ENCODE measurements at regions not wholly inside any gene's neighbourhood (a gene's known extent, or its start where the extent isn't known, plus 50 kb on each side); places are given as distances from the start of the nearest gene placed in this dataset.

DNA sequence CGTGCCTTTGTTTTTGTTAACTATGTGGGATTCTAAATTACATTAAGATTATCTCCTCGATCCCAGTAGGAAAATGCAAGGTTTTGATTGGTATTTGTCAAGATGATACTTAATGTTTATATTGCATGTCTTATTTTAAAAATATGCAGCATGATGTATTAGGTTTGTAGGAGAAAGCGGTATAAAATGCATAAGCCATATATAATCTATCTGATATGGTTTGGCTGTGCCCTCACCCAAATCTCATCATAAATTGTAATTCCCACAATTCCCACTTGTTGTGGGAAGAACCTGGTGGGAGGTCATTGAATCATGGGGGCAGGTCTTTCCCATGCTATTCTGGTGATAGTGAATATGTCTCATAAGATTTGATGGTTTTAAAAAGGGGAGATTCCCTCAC, 198.1 kb upstream of the NCAM2 start:
- TF ChIP-seq, protein P1, sequence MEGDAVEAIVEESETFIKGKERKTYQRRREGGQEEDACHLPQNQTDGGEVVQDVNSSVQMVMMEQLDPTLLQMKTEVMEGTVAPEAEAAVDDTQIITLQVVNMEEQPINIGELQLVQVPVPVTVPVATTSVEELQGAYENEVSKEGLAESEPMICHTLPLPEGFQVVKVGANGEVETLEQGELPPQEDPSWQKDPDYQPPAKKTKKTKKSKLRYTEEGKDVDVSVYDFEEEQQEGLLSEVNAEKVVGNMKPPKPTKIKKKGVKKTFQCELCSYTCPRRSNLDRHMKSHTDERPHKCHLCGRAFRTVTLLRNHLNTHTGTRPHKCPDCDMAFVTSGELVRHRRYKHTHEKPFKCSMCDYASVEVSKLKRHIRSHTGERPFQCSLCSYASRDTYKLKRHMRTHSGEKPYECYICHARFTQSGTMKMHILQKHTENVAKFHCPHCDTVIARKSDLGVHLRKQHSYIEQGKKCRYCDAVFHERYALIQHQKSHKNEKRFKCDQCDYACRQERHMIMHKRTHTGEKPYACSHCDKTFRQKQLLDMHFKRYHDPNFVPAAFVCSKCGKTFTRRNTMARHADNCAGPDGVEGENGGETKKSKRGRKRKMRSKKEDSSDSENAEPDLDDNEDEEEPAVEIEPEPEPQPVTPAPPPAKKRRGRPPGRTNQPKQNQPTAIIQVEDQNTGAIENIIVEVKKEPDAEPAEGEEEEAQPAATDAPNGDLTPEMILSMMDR (IDR thresholded peaks at IDR 0.05; ENCODE audit: unreplicated experiment), result no peak
- Mint-ChIP-seq H3K36me3 (ENCODE audit: insufficient read depth, unreplicated experiment) (peaks cover 4% of the 10 kb centered on the region), H3K4me1 (ENCODE audit: insufficient read depth, unreplicated experiment) (peaks cover 17% of the 10 kb centered on the region), H3K27ac (ENCODE audit: low read depth, unreplicated experiment) (no peak overlapping the region), H3K9me3 (ENCODE audit: unreplicated experiment) (peaks cover 5% of the 10 kb centered on the region), H3K27me3 (ENCODE audit: insufficient read depth, unreplicated experiment) (no peaks in the 10 kb centered on the region), H3K4me3 (ENCODE audit: unreplicated experiment) (no peak overlapping the region)
- POLR2A ChIA-PET, result no interaction called here
- CTCF ChIA-PET, result no interaction called here
- no TSS peak for BruUV-seq (replicated peaks)
- DNase-seq (ENCODE audit: unreplicated experiment), result no peak
- intact Hi-C loops (cut with micrococcal nuclease), result no loop called here

DNA sequence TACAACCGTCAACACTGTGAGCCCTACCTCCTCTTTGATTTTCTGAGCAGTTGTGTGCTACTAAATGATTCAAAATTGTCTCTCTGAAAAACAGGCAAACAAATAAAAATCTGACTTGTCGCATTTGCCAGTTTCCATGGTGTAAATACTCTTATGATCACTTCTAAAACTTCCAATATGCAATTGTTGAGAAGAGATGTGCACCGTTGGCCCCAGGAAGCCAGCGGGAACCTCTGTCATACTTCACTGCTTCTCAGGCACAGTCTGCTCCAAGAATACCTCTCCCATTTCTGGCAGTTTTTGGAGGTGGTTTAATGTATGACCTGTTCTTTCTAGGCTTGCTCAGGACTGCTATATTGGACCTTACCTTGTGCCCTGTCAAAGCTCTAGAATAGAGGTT, 196.0 kb upstream of the NCAM2 start:
- Mint-ChIP-seq H3K36me3 (ENCODE audit: insufficient read depth, unreplicated experiment) (peaks cover 4% of the 10 kb centered on the region), H3K4me1 (ENCODE audit: insufficient read depth, unreplicated experiment) (peaks cover 17% of the 10 kb centered on the region), H3K27ac (ENCODE audit: low read depth, unreplicated experiment) (no peak overlapping the region), H3K27me3 (ENCODE audit: insufficient read depth, unreplicated experiment) (no peaks in the 10 kb centered on the region), H3K9me3 (ENCODE audit: unreplicated experiment) (peaks cover 6% of the 10 kb centered on the region), H3K4me3 (ENCODE audit: unreplicated experiment) (no peak overlapping the region)
- intact Hi-C loops (cut with micrococcal nuclease), result no loop called here
- ChIA-PET CTCF (no interaction called here), POLR2A (interaction anchor here (1.1 kb wide), 1 partner anchor 19 kb away, joined by 4 read pairs; no protein-coding TSS in a partner anchor)
- no TSS peak for BruUV-seq (replicated peaks)
- TF ChIP-seq, protein P1 (IDR thresholded peaks at IDR 0.05; ENCODE audit: unreplicated experiment), result no peak
- DNase-seq (ENCODE audit: unreplicated experiment), result no peak

DNA sequence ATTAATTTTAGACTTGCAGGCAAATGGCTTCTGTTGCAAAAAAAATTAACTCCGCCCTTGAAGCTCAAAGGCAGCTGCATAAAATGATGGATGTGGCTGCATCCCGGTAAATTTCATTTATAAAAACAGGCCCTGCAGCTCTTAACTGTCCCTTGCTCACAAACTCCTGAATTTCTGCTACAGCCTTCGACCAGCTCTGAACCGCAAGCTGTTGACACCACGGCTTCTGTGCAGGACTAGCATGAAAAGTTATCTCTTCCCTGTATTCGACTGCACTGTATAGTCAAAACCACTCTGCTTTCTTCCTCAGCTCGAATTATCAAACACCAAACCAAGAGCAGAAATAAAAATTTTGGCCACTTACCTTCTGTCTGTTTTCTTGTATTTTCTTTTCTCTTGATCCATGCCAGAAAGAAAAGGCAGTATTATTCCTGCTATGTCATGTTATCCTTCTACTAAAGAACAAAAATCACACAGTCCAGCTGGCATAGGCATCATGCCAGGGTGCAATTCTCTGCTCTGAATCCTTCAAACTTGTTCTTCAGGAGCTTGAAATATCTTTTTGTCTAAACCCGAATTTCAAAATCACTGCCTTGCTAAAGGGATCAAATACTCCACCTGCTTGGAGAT, 195.5 kb upstream of the NCAM2 start:
- Mint-ChIP-seq H3K4me3 (ENCODE audit: unreplicated experiment) (peak overlapping the region; percentile 15), H3K9me3 (ENCODE audit: unreplicated experiment) (peaks cover 6% of the 10 kb centered on the region), H3K27me3 (ENCODE audit: insufficient read depth, unreplicated experiment) (no peaks in the 10 kb centered on the region), H3K27ac (ENCODE audit: low read depth, unreplicated experiment) (no peak overlapping the region), H3K36me3 (ENCODE audit: insufficient read depth, unreplicated experiment) (peaks cover 4% of the 10 kb centered on the region), H3K4me1 (ENCODE audit: insufficient read depth, unreplicated experiment) (peaks cover 17% of the 10 kb centered on the region)
- DNase-seq (ENCODE audit: unreplicated experiment), result no peak
- CTCF ChIA-PET, result interaction anchor here (0.5 to 0.7 kb wide), 3 partner anchors 61 to 599 kb away, joined by 3 to 4 read pairs (median 3); no protein-coding TSS in a partner anchor
- BruUV-seq (replicated peaks), result no TSS peak
- intact Hi-C loops (cut with micrococcal nuclease), result no loop called here
- TF ChIP-seq, protein P1 (IDR thresholded peaks at IDR 0.05; ENCODE audit: unreplicated experiment), result no peak
- POLR2A ChIA-PET, result interaction anchor here (1.1 kb wide), 1 partner anchor 19 kb away, joined by 4 read pairs; no protein-coding TSS in a partner anchor

DNA sequence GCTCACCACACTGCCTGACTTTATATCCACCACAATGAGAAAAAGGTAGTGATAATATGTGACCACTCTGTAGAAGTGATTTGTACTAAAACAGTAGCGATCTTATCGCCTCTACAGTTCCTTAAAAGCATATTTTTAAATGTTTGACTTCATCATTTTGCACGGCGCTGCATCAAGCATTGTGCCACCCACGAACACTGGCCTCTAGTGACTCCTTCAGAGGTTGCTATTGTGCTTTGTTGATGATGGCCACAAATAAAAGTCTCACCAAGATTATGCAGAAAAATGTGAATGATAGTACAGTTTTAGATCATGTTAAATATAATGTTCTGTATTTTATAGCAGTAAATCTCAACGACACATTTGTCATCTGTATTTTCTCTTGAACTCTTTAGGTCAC, 186.5 kb upstream of the NCAM2 start:
- DNase-seq (ENCODE audit: unreplicated experiment), result no peak
- H3K36me3 Mint-ChIP-seq (ENCODE audit: insufficient read depth, unreplicated experiment), result no peaks in the 10 kb centered on the region
- CTCF ChIA-PET, result no interaction called here
- H3K9me3 Mint-ChIP-seq (ENCODE audit: unreplicated experiment), result peaks cover 13% of the 10 kb centered on the region
- no TSS peak for BruUV-seq (replicated peaks)
- intact Hi-C loops (cut with micrococcal nuclease), result no loop called here
- POLR2A ChIA-PET, result no interaction called here
- H3K27ac Mint-ChIP-seq (ENCODE audit: low read depth, unreplicated experiment), result no peak overlapping the region
- no peak overlapping the region for H3K4me3 Mint-ChIP-seq (ENCODE audit: unreplicated experiment)
- no peaks in the 10 kb centered on the region for H3K27me3 Mint-ChIP-seq (ENCODE audit: insufficient read depth, unreplicated experiment)
- TF ChIP-seq, protein P1 (IDR thresholded peaks at IDR 0.05; ENCODE audit: unreplicated experiment), result no peak
- H3K4me1 Mint-ChIP-seq (ENCODE audit: insufficient read depth, unreplicated experiment), result no peaks in the 10 kb centered on the region
